Neural progenitor cell (in vitro differentiated cells): ENCODE measurements at regions not wholly inside any gene's neighbourhood (a gene's known extent, or its start where the extent isn't known, plus 50 kb on each side); places are given as distances from the start of the nearest gene placed in this dataset.

ENCODE experiments used
- DNase-seq: peaks from one replicate; pipeline ENCODE4 v3.0.0-alpha.2; 2016; ENCODE audit warnings: low spot score
- H2AFZ ChIP-seq: fragments of 200-600 bp; sonication (generic); replicated peaks from 2 replicates; pipeline ENCODE4 v1.6.1; 2016; ENCODE audit warnings: antibody characterized with exemption
- H3F3A ChIP-seq: fragments of 200-600 bp; sonication (generic); 2 replicates; pipeline ENCODE4 v1.6.1; 2016; ENCODE audit warnings: antibody characterized with exemption, low read depth
- H3K27ac ChIP-seq: fragments of 200-600 bp; sonication (generic); 2 replicates; pipeline ENCODE4 v1.5.1; 2016; ENCODE audit warnings: mild to moderate bottlenecking
- H3K27me3 ChIP-seq: fragments of 200-600 bp; sonication (generic); 2 replicates; pipeline ENCODE4 v1.6.1; 2016; ENCODE audit warnings: mild to moderate bottlenecking, moderate library complexity
- H3K36me3 ChIP-seq: fragments of 200-600 bp; sonication (generic); 2 replicates; pipeline ENCODE4 v1.5.1; 2016
- H3K4me1 ChIP-seq: fragments of 200-600 bp; sonication (generic); 2 replicates; pipeline ENCODE4 v1.6.1; 2016; ENCODE audit warnings: mixed run types
- H3K4me2 ChIP-seq: fragments of 200-600 bp; sonication (generic); 2 replicates; pipeline ENCODE4 v1.6.1; 2016
- H3K4me3 ChIP-seq: fragments of 200-600 bp; sonication (generic); 2 replicates; pipeline ENCODE4 v1.5.1; 2016
- H3K79me2 ChIP-seq: fragments of 200-600 bp; sonication (generic); 2 replicates; pipeline ENCODE4 v1.6.1; 2016; ENCODE audit warnings: low read depth
- H3K9ac ChIP-seq: fragments of 200-600 bp; sonication (generic); 2 replicates; pipeline ENCODE4 v1.6.1; 2016
- H3K9me3 ChIP-seq: fragments of 200-600 bp; sonication (generic); 2 replicates; pipeline ENCODE4 v1.5.1; 2016; ENCODE audit warnings: low read depth
- H4K20me1 ChIP-seq: fragments of 200-600 bp; sonication (generic); 2 replicates; pipeline ENCODE4 v1.6.1; 2016; ENCODE audit warnings: low read depth
- H3K27ac Mint-ChIP-seq: 3 replicates; pipeline ENCODE4 v1.8.0; 2021; ENCODE audit warnings: mixed read lengths
- H3K27me3 Mint-ChIP-seq: 2 replicates; pipeline ENCODE4 v1.8.0; 2022; ENCODE audit warnings: low read depth, mild to moderate bottlenecking, inconsistent platforms, moderate library complexity, mixed read lengths; ENCODE audit not compliant: insufficient read depth
- H3K36me3 Mint-ChIP-seq: 3 replicates; pipeline ENCODE4 v1.8.0; 2021; ENCODE audit warnings: mixed read lengths
- H3K4me1 Mint-ChIP-seq: 3 replicates; pipeline ENCODE4 v1.8.0; 2021; ENCODE audit warnings: mixed read lengths
- H3K4me3 Mint-ChIP-seq: 3 replicates; pipeline ENCODE4 v1.8.0; 2021; ENCODE audit warnings: mild to moderate bottlenecking, moderate library complexity, mixed read lengths
- H3K9me3 Mint-ChIP-seq: 3 replicates; pipeline ENCODE4 v1.8.0; 2020; ENCODE audit warnings: mixed read lengths
- CTCF ChIP-seq: fragments of 200-600 bp; sonication (generic); IDR thresholded peaks from 2 replicates; pipeline ENCODE4 v1.5.1; 2017; ENCODE audit warnings: antibody characterized with exemption, mild to moderate bottlenecking
- EZH2 ChIP-seq: fragments of 200-600 bp; sonication (generic); IDR thresholded peaks from 2 replicates; pipeline ENCODE4 v1.6.1; 2017; ENCODE audit warnings: antibody characterized with exemption, mild to moderate bottlenecking, moderate library complexity
- EZH2phosphoT487 ChIP-seq: fragments of 200-600 bp; sonication (generic); IDR thresholded peaks from 2 replicates; pipeline ENCODE4 v1.6.1; 2017; ENCODE audit warnings: antibody characterized with exemption

GRCh38 chr2:217739741-217740140 is 263.1 kb downstream of the TNS1 start:
- Histone ChIP-seq H3K4me2 (no peak overlapping the region), H3F3A (no peaks in the 10 kb centered on the region), H3K27ac (no peak overlapping the region), H3K9me3 (no peaks in the 10 kb centered on the region), H2AFZ (no peak overlapping the region), H3K79me2 (no peaks in the 10 kb centered on the region), H3K36me3 (no peaks in the 10 kb centered on the region), H3K4me3 (no peak overlapping the region), H4K20me1 (no peaks in the 10 kb centered on the region), H3K27me3 (no peaks in the 10 kb centered on the region), H3K4me1 (no peaks in the 10 kb centered on the region), H3K9ac (no peak overlapping the region)
- H3K4me3 Mint-ChIP-seq = no peak overlapping the region
- DNase-seq = no peak
- H3K36me3 Mint-ChIP-seq = no peaks in the 10 kb centered on the region
- no peak for TF ChIP-seq EZH2
- no peak for TF ChIP-seq EZH2phosphoT487
- TF ChIP-seq CTCF = no peak
- peaks cover 7% of the 10 kb centered on the region for H3K27me3 Mint-ChIP-seq
- no peaks in the 10 kb centered on the region for H3K9me3 Mint-ChIP-seq
- H3K27ac Mint-ChIP-seq = no peak overlapping the region
- H3K4me1 Mint-ChIP-seq = peaks cover 6% of the 10 kb centered on the region

GRCh38 chr2:217738061-217738460 is 264.7 kb downstream of the TNS1 start:
- H4K20me1 ChIP-seq = no peaks in the 10 kb centered on the region
- H3K27ac Mint-ChIP-seq = peak overlapping the region; percentile 24
- no peaks in the 10 kb centered on the region for H3K27me3 ChIP-seq
- H3K4me2 ChIP-seq = no peak overlapping the region
- no peaks in the 10 kb centered on the region for H3K9me3 ChIP-seq
- peaks cover 3% of the 10 kb centered on the region for H3K36me3 Mint-ChIP-seq
- H2AFZ ChIP-seq = no peak overlapping the region
- peaks cover 7% of the 10 kb centered on the region for H3K27me3 Mint-ChIP-seq
- DNase-seq = no peak
- H3K4me1 ChIP-seq = no peaks in the 10 kb centered on the region
- H3K4me3 Mint-ChIP-seq = no peak overlapping the region
- no peaks in the 10 kb centered on the region for H3F3A ChIP-seq
- no peaks in the 10 kb centered on the region for H3K36me3 ChIP-seq
- H3K4me1 Mint-ChIP-seq = peaks cover 6% of the 10 kb centered on the region
- H3K27ac ChIP-seq = no peak overlapping the region
- H3K9me3 Mint-ChIP-seq = no peaks in the 10 kb centered on the region
- no peaks in the 10 kb centered on the region for H3K79me2 ChIP-seq
- no peak for TF ChIP-seq CTCF
- TF ChIP-seq EZH2 = no peak
- TF ChIP-seq EZH2phosphoT487 = no peak
- H3K4me3 ChIP-seq = no peak overlapping the region
- no peak overlapping the region for H3K9ac ChIP-seq

GRCh38 chr2:217736776-217737550 is 265.8 kb downstream of the TNS1 start:
- Histone ChIP-seq H3K27me3 (no peaks in the 10 kb centered on the region), H3K9me3 (no peaks in the 10 kb centered on the region), H4K20me1 (no peaks in the 10 kb centered on the region), H3K4me1 (no peaks in the 10 kb centered on the region), H3K79me2 (no peaks in the 10 kb centered on the region), H3K9ac (no peak overlapping the region), H3K4me2 (no peak overlapping the region), H3K4me3 (no peak overlapping the region), H3F3A (no peaks in the 10 kb centered on the region), H2AFZ (no peak overlapping the region), H3K27ac (no peak overlapping the region), H3K36me3 (no peaks in the 10 kb centered on the region)
- H3K9me3 Mint-ChIP-seq = no peaks in the 10 kb centered on the region
- peaks cover 6% of the 10 kb centered on the region for H3K4me1 Mint-ChIP-seq
- no peak overlapping the region for H3K4me3 Mint-ChIP-seq
- H3K27me3 Mint-ChIP-seq = peaks cover 4% of the 10 kb centered on the region
- no peak for DNase-seq
- TF ChIP-seq EZH2 = no peak
- TF ChIP-seq EZH2phosphoT487 = no peak
- TF ChIP-seq CTCF = no peak
- no peak overlapping the region for H3K27ac Mint-ChIP-seq
- peaks cover 3% of the 10 kb centered on the region for H3K36me3 Mint-ChIP-seq
